ENCODE measurements at regions not wholly inside any gene's neighbourhood (a gene's known extent, or its start where the extent isn't known, plus 50 kb on each side); places are given as distances from the start of the nearest gene placed in this dataset.

DNA sequence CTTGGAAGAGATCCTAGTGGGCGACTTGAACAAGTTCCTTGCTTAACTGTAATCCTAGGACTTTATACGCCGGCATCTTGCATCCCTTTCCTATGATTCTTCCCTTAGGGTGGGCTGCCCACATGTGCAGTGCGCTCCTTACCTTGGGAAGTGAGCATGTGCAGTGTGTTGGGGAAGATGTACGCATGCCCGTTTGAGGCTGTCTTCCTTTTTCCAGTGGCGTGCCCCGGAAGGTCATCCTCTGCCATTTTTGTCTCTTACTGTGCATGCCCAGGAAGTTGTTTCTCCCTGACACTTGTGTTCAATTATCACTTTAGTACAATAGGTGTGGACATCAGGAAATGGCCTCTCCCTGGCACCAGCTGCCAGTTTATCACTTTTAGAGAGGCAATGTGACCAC lies 936.5 kb downstream of the TBC1D22A start:
- DNase-seq (ENCODE audit: low read depth) = no peak

- no peak for DNase-seq (ENCODE audit: low read depth)
Observed at GRCh38 chr22:47697861-47698260, 935.4 kb downstream of the TBC1D22A start.

DNA sequence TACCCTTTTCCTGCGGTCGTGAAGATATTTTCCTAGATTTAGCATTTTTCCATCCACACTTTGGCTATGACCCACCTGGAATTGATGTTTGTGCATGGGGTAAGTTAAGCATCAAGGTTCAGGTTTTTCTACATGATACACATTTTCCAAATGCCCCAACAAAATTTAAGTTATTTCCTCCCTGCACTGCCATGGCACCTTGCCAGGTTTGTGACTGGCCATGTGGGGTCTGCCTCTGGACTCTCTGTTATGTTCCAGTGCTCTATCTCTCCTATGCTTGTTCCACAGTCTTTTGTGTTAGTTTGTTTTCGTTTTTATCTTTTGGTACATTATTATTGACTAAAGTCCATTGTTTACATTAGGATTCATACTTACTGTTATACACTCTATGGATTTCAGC lies 934.3 kb downstream of the TBC1D22A start:
- DNase-seq (ENCODE audit: low read depth) = no peak

- no peak for DNase-seq (ENCODE audit: low read depth)
Observed at GRCh38 chr22:47695176-47695575, 932.7 kb downstream of the TBC1D22A start.

- DNase-seq (ENCODE audit: low read depth) = no peak
Observed at GRCh38 chr22:47694536-47695130, 932.2 kb downstream of the TBC1D22A start.

DNA sequence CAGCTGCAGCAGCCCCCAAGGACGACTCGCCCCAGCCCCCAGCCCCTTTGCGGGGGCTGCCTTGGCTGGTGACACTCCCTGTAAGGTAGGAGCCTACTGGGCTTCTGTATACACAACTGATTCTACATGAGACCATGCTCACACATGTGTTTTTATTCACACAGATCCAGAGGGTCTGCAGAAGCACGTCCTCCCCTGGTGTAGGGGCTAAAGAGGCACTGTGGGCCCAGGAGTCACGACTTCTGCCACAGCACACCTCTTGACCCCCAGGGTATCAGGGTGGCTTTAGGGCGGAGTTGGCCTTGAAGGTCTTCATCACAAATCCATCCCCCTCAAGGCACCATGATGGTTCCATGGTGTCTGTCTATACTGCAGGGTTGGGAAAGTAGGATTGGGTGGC lies 931.2 kb downstream of the TBC1D22A start:
- DNase-seq (ENCODE audit: low read depth) = no peak

GRCh38 chr22:47692811-47693210 lies 930.4 kb downstream of the TBC1D22A start:
- no peak for DNase-seq (ENCODE audit: low read depth)

DNA sequence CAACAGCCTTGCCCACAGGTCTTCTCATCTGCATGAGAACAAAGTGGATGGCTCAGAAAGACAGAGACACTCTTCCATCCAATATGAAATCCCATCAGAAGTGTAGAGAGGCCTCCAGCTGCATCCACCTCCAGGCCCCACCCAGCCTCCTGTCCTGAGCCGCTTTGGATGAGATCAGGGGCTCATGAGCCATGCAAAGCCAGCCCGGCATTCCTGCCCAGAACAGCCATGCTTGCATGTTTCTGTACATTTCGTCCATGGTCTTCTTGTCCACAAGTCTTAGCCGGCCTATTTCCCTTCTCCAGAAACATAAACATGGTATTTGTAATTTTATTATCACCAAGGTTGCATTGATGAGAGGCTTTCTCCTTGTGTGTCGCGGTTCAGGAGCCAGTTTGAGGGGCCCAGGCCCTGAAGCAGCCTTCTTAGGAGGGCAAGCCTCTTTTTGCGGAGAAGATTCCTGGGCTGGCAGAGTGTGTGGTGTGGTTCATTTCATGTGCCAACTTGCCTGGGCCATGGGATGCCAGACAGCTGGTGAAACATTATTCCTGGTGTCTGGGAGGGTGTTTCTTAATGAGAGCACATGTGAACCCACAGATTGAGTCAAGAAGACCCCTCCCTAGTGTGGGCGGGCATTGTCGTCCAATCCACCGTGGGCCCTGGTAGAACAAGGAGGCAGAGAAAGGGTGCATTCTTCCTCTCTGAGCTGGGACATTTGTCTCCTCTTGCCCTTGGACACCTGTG lies 928.9 kb downstream of the TBC1D22A start:
- DNase-seq (ENCODE audit: low read depth) = no peak

GRCh38 chr22:47690586-47690985 lies 928.1 kb downstream of the TBC1D22A start:
- no peak for DNase-seq (ENCODE audit: low read depth)

DNA sequence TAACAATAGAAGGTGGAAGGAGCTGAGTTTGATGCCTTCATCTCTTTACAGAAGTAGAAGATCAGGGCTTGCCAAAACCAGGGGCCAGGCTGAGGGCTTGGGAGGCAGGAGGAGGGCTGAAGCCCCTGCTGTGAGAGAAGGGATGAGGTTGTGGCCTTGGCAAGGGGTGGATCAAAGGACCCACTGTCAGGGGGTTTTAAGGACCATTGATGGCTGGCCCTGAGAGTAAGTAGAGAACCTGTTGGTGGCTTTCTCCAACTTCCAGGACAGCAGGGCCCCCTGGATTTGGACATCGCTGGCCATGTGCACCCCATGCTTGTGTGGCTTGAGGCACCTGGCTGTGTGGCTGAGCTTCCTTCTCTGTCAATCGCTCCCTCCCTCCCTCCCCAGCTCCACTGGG lies 927.7 kb downstream of the TBC1D22A start:
- no peak for DNase-seq (ENCODE audit: low read depth)

DNA sequence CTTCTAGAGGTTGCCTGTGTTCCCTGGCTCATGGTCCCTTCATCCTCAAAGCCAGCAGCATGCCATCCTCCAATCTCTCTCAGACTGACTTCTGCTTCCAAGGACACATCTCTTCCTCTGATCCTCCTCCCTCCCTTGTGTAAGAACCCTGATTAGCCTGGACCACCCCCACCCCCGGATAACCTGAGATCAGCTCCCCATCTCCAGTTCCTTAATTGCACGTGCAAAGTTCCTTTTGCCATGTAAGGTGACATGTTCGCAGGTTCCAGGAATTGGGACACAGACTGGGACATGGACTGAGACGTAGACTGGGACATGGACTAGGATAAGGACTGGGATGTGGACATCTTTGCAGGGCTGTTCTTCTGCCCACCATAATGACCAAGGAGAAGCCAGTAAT lies 925.3 kb downstream of the TBC1D22A start:
- no peak for DNase-seq (ENCODE audit: low read depth)

GRCh38 chr22:47687346-47687655 lies 924.9 kb downstream of the TBC1D22A start:
- DNase-seq (ENCODE audit: low read depth) = no peak

DNA sequence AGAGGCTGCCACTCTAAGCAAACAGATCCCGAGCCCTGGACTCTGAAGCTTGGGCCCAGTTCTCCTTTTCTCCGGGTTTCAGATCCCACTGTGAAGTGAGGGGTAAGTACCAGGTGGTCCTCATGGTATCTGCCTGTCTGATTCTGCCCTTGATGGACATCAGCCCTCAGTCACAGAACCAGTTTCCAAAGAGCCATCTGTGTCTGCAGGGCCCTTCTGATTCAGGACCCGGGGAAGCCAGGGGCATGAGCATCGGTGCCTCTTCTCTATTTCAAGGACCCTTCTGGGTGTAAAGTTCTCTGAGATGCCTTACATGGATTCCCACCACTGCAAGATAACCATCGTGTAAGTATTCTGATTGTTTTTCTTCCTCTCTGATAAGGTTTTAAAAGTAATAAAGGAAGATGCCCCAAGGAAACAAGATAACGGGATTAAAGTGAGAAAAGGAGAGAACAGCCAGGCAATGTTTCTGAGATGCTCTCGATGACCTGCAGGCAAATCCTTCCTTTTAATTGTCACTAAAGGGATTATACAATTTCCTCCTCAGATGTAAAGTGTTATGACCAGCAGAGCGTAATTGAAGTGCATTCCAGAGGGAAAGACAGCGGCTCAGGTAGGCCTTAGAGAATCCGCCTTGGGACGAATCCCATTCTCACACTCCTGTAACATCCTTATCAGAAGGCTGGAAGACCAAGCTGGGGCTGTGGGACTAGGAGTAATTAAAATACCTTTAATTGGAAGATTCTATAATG lies 924.3 kb downstream of the TBC1D22A start:
- DNase-seq (ENCODE audit: low read depth) = no peak

DNA sequence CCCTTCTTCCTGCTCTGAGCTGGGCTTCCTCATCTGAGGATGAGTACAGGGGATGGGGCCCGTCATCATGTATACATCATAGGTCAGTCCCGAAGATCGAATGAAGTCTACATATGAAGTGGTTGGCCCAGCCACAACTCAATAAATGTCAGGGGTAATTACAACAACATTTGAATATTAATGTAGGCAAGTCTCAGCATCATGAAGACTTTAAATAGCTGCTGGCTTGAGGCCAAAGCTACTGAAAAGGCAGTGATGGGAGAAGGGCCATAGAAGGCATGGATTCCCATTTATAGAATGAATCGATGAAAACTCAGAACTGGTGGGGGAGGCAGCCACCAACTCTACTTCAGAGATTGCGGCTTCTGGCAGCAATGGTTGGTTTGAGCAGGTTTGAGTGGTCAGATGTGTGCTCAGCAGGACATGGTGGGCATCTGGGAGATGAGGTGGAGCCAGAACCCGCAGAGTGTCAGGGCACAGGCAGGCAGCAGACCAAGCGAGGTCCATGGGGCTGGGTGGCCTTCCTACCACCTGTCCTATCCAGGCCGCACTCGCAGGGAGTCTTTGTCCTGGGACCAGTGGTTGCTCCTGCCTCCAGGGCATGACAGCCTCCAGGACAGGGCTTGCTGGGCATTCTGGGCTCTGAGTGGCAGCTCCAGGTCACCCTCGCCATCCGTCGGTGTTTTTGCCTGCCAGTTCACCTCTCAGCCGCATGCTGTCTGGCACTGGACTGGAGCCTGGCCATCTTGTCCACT lies 919.1 kb downstream of the TBC1D22A start:
- no peak for DNase-seq (ENCODE audit: low read depth)

DNA sequence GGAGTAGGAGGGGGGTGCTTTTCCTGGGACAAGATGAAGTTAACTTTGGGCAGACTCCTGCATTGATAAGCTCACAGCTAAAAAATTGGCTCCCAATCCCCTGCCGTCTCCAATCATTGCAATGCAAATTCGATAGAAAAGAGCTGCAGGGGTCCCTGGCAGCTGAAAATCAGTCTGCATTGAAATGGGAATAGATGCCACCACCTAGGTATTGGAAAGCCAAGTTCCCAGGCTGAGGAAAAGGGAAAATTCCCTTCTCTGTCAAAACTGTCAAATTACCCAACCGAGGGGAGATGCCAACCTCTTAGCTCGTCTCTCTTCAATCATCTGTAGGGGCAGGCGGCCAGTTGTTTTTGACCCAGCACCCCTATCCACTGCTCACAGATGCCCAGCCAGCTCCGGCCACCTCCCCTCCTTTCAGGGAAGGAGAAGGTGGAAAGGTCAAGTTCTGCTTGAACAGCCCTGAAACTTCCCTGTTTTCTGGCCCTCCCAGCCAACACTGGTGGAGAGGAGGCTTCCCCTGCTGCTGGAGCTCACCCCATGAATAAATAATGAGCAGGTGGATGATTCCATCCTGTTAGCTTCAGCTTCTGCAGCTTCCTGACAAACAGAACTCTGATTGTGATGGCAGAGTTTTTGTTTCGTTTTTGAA lies 916.3 kb downstream of the TBC1D22A start:
- DNase-seq (ENCODE audit: low read depth) = no peak

DNA sequence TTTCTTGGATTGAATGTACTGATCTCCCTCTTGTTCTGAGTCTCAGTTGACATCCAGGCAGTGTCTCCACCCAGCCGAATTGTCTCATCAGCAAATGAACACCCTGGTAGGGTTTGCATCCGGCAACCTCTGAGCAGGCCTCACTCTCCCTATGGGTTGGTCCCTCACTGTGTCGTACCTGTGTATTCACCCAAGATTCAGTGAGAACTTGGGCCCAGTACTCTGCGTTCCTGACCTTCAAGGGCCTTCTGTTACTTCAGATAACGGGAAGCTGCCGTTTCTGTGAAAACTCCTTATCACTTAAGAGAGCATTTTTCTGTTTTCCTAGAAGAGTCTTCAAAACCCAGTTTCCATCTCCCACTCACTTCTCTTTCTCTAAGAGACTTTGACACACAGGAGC lies 915.6 kb downstream of the TBC1D22A start:
- no peak for DNase-seq (ENCODE audit: low read depth)

DNA sequence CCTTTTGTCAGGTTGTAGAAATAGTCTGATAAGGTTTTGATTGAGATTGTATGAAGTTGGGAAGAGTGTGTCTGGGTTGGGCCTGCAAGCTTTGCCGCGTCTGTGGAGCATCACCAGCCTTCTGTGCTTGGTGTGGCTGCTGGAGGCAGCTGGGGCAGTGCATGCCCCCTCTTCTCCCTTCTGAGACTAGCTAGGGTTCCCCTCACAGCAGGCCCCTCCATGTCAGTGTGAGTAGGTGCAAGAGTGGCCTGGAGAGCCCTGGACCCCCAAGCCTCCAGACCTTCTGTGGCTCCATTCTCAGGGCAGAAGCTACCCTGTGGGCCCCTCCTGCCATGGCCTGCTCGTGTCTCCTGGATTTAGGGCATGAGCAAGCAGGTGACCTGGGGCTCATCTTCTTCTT lies 914.2 kb downstream of the TBC1D22A start:
- no peak for DNase-seq (ENCODE audit: low read depth)

- DNase-seq (ENCODE audit: low read depth) = no peak
Observed at GRCh38 chr22:47674600-47674999, 912.1 kb downstream of the TBC1D22A start.

- no peak for DNase-seq (ENCODE audit: low read depth)
Observed at GRCh38 chr22:47673557-47673956, 911.1 kb downstream of the TBC1D22A start.

- DNase-seq (ENCODE audit: low read depth) = no peak
Observed at GRCh38 chr22:47672526-47672925, 910.1 kb downstream of the TBC1D22A start.

GRCh38 chr22:47665151-47665550 lies 902.7 kb downstream of the TBC1D22A start:
- no peak for DNase-seq (ENCODE audit: low read depth)
